Neural progenitor cell (in vitro differentiated cells): ENCODE measurements at regions not wholly inside any gene's neighbourhood (a gene's known extent, or its start where the extent isn't known, plus 50 kb on each side); places are given as distances from the start of the nearest gene placed in this dataset.

Experiments
- CTCF ChIP-seq: fragments of 200-600 bp; sonication (generic); IDR thresholded peaks from 2 replicates; pipeline ENCODE4 v1.5.1; 2017; ENCODE audit warnings: antibody characterized with exemption, mild to moderate bottlenecking
- EZH2 ChIP-seq: fragments of 200-600 bp; sonication (generic); IDR thresholded peaks from 2 replicates; pipeline ENCODE4 v1.6.1; 2017; ENCODE audit warnings: antibody characterized with exemption, mild to moderate bottlenecking, moderate library complexity
- EZH2phosphoT487 ChIP-seq: fragments of 200-600 bp; sonication (generic); IDR thresholded peaks from 2 replicates; pipeline ENCODE4 v1.6.1; 2017; ENCODE audit warnings: antibody characterized with exemption

- TF ChIP-seq CTCF (no peak), EZH2 (no peak), EZH2phosphoT487 (no peak)
These were observed 295.9 kb downstream of the ADGB start for GRCh38 chr6:146894624-146895023.
